ENCODE measurements at regions not wholly inside any gene's neighbourhood (a gene's known extent, or its start where the extent isn't known, plus 50 kb on each side); places are given as distances from the start of the nearest gene placed in this dataset.

GRCh38 chr5:3010301-3010952 is 258.9 kb upstream of the IRX2 start:
- DNase-seq, result no peak
- Histone ChIP-seq H2AFZ (no peak overlapping the region), H3K9ac (no peak overlapping the region), H3K36me3 (ENCODE audit: low read depth) (no peaks in the 10 kb centered on the region), H4K20me1 (ENCODE audit: insufficient read depth) (no peaks in the 10 kb centered on the region), H3K79me2 (ENCODE audit: insufficient read depth) (no peaks in the 10 kb centered on the region), H3K27me3 (replicated peaks; ENCODE audit: insufficient read depth) (no peaks in the 10 kb centered on the region), H3K4me3 (no peak overlapping the region), H3K27ac (no peak overlapping the region), H3K9me3 (ENCODE audit: low read depth) (no peaks in the 10 kb centered on the region), H3K4me1 (ENCODE audit: insufficient read depth) (no peaks in the 10 kb centered on the region), H3K4me2 (ENCODE audit: unreplicated experiment) (no peak overlapping the region), H3F3A (ENCODE audit: insufficient read depth) (no peaks in the 10 kb centered on the region), H3K9me2 (ENCODE audit: insufficient read depth) (no peaks in the 10 kb centered on the region)
- in situ Hi-C loops (cut with MboI), result no loop called here
- no peak for TF ChIP-seq EZH2phosphoT487 (IDR thresholded peaks at IDR 0.05; ENCODE audit: insufficient read depth, low read depth)
- TF ChIP-seq EZH2 (IDR thresholded peaks at IDR 0.05; ENCODE audit: insufficient read depth, poor library complexity, severe bottlenecking), result no peak
- WGBS, 2 experiments (ENCODE audit: low coverage in 1 of 2, low lambda C conversion rate in 2 of 2, missing lambda C conversion rate in 2 of 2), result 22 to 28% methylated on average over 9 of the region's 9 CpGs

DNA sequence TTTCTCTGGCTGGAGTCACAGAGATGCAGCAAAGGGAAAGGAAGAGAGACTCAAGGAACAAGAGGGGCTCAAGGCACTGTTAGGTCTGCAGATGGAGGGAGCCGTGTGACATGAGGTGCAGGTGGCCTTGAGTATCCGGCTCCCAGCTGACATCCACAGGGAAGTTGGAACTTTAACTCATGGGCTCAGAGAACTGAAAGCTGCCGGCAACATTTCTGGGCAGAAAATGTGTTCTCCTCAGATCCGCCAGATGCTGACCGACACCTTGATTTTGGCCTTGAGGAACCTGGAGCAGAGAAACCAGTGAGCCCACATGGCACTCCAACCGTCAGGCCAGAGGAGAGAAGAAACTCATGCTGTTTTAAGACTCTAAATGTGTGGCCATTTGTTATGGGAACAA is 258.1 kb upstream of the IRX2 start:
- H3K79me2 ChIP-seq (ENCODE audit: insufficient read depth), result no peaks in the 10 kb centered on the region
- no peaks in the 10 kb centered on the region for H3K9me3 ChIP-seq (ENCODE audit: low read depth)
- no peaks in the 10 kb centered on the region for H3K36me3 ChIP-seq (ENCODE audit: low read depth)
- H3K9me2 ChIP-seq (ENCODE audit: insufficient read depth), result no peaks in the 10 kb centered on the region
- no peaks in the 10 kb centered on the region for H3K27me3 ChIP-seq (replicated peaks; ENCODE audit: insufficient read depth)
- no peak overlapping the region for H3K9ac ChIP-seq
- no peaks in the 10 kb centered on the region for H4K20me1 ChIP-seq (ENCODE audit: insufficient read depth)
- no peak overlapping the region for H3K27ac ChIP-seq
- in situ Hi-C loops (cut with MboI), result no loop called here
- WGBS, 2 experiments (ENCODE audit: low coverage in 1 of 2, low lambda C conversion rate in 2 of 2, missing lambda C conversion rate in 2 of 2), result 23 to 26% methylated on average over 6 of the region's 6 CpGs
- H3K4me2 ChIP-seq (ENCODE audit: unreplicated experiment), result no peak overlapping the region
- no peaks in the 10 kb centered on the region for H3K4me1 ChIP-seq (ENCODE audit: insufficient read depth)
- DNase-seq, result no peak
- H3F3A ChIP-seq (ENCODE audit: insufficient read depth), result no peaks in the 10 kb centered on the region
- TF ChIP-seq EZH2 (IDR thresholded peaks at IDR 0.05; ENCODE audit: insufficient read depth, poor library complexity, severe bottlenecking) (no peak), EZH2phosphoT487 (IDR thresholded peaks at IDR 0.05; ENCODE audit: insufficient read depth, low read depth) (no peak)
- H2AFZ ChIP-seq, result no peak overlapping the region
- no peak overlapping the region for H3K4me3 ChIP-seq

GRCh38 chr5:3007577-3007976 is 256.1 kb upstream of the IRX2 start:
- Histone ChIP-seq H3K9me2 (ENCODE audit: insufficient read depth) (no peaks in the 10 kb centered on the region), H2AFZ (no peak overlapping the region), H3F3A (ENCODE audit: insufficient read depth) (no peaks in the 10 kb centered on the region), H3K79me2 (ENCODE audit: insufficient read depth) (no peaks in the 10 kb centered on the region), H3K4me3 (no peak overlapping the region), H3K9me3 (ENCODE audit: low read depth) (no peaks in the 10 kb centered on the region), H4K20me1 (ENCODE audit: insufficient read depth) (no peaks in the 10 kb centered on the region), H3K4me1 (ENCODE audit: insufficient read depth) (no peaks in the 10 kb centered on the region), H3K4me2 (ENCODE audit: unreplicated experiment) (no peak overlapping the region), H3K9ac (no peak overlapping the region), H3K27ac (no peak overlapping the region), H3K36me3 (ENCODE audit: low read depth) (no peaks in the 10 kb centered on the region), H3K27me3 (replicated peaks; ENCODE audit: insufficient read depth) (no peaks in the 10 kb centered on the region)
- WGBS, 2 experiments (ENCODE audit: low coverage in 1 of 2, low lambda C conversion rate in 2 of 2, missing lambda C conversion rate in 2 of 2), result 3 to 13% methylated on average over 3 of the region's 3 CpGs
- no peak for TF ChIP-seq EZH2phosphoT487 (IDR thresholded peaks at IDR 0.05; ENCODE audit: insufficient read depth, low read depth)
- TF ChIP-seq EZH2 (IDR thresholded peaks at IDR 0.05; ENCODE audit: insufficient read depth, poor library complexity, severe bottlenecking), result no peak
- in situ Hi-C loops (cut with MboI), result no loop called here
- no peak for DNase-seq

DNA sequence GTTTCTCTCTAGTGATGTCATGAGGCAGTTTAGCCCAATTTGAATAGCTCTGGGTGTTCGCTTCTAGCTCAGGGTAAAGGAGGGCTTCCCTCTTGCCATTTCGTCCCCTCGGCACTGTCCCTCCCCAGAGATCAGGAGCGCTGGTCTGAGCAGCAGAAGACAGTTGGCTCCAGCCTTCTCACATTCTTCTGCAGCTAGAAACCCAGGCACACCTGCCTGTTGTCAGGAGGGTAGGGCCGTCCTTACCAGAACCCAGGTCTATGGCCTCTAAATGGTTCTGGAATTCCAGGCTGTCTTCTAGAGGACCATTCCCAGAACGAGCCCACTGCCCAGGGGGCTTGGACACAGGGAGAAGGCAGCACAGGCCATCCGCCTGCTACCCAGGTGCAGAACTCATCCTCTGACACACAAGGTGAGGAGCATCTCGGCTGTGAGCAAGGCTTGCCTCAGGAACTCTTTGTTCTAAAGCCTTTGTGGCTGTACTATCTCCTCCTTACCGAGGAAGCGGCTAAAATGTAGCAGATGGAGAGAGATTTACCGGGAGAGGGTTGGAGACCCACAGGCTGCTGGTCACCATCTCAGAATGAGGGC is 255.6 kb upstream of the IRX2 start:
- Histone ChIP-seq H3K9me2 (ENCODE audit: insufficient read depth) (no peaks in the 10 kb centered on the region), H3K4me3 (no peak overlapping the region), H3K36me3 (ENCODE audit: low read depth) (no peaks in the 10 kb centered on the region), H3K27me3 (replicated peaks; ENCODE audit: insufficient read depth) (no peaks in the 10 kb centered on the region), H3K79me2 (ENCODE audit: insufficient read depth) (no peaks in the 10 kb centered on the region), H2AFZ (no peak overlapping the region), H3F3A (ENCODE audit: insufficient read depth) (no peaks in the 10 kb centered on the region), H4K20me1 (ENCODE audit: insufficient read depth) (no peaks in the 10 kb centered on the region), H3K9ac (no peak overlapping the region), H3K9me3 (ENCODE audit: low read depth) (no peaks in the 10 kb centered on the region), H3K27ac (no peak overlapping the region), H3K4me2 (ENCODE audit: unreplicated experiment) (no peak overlapping the region), H3K4me1 (ENCODE audit: insufficient read depth) (no peaks in the 10 kb centered on the region)
- in situ Hi-C loops (cut with MboI), result no loop called here
- 26 to 28% methylated on average over 11 of the region's 11 CpGs for WGBS, 2 experiments (ENCODE audit: low coverage in 1 of 2, low lambda C conversion rate in 2 of 2, missing lambda C conversion rate in 2 of 2)
- TF ChIP-seq EZH2phosphoT487 (IDR thresholded peaks at IDR 0.05; ENCODE audit: insufficient read depth, low read depth) (no peak), EZH2 (IDR thresholded peaks at IDR 0.05; ENCODE audit: insufficient read depth, poor library complexity, severe bottlenecking) (no peak)
- no peak for DNase-seq

All from GM23248 (cell line).